ENCODE measurements at regions not wholly inside any gene's neighbourhood (a gene's known extent, or its start where the extent isn't known, plus 50 kb on each side); places are given as distances from the start of the nearest gene placed in this dataset.

GRCh38 chr11:96681019-96681716, 291.4 kb downstream of the JRKL start:
- Mint-ChIP-seq H3K4me1 (ENCODE audit: low read depth) (no peaks in the 10 kb centered on the region), H3K27ac (no peak overlapping the region), H3K27me3 (no peaks in the 10 kb centered on the region), H3K9me3 (no peaks in the 10 kb centered on the region), H3K4me3 (no peak overlapping the region), H3K36me3 (no peaks in the 10 kb centered on the region)
- no peak for DNase-seq
- ChIA-PET POLR2A (no interaction called here), CTCF (no interaction called here)
- intact Hi-C loops (cut with micrococcal nuclease), result no loop called here

- H3K4me1 Mint-ChIP-seq (ENCODE audit: low read depth), result no peaks in the 10 kb centered on the region
- CTCF ChIA-PET, result no interaction called here
Measured at GRCh38 chr11:96694338-96694737, 304.5 kb downstream of the JRKL start.

GRCh38 chr11:96696731-96697130, 306.9 kb downstream of the JRKL start:
- no peaks in the 10 kb centered on the region for H3K4me1 Mint-ChIP-seq (ENCODE audit: low read depth)
- H3K27me3 Mint-ChIP-seq, result no peaks in the 10 kb centered on the region
- H3K36me3 Mint-ChIP-seq, result no peaks in the 10 kb centered on the region
- H3K27ac Mint-ChIP-seq, result no peak overlapping the region
- no peaks in the 10 kb centered on the region for H3K9me3 Mint-ChIP-seq
- intact Hi-C loops (cut with micrococcal nuclease), result no loop called here
- ChIA-PET POLR2A (no interaction called here), CTCF (no interaction called here)
- no peak overlapping the region for H3K4me3 Mint-ChIP-seq
- DNase-seq, result no peak

More at GRCh38 chr11:96694338-96694737, 304.5 kb downstream of the JRKL start:
- Mint-ChIP-seq H3K4me3 (no peak overlapping the region), H3K9me3 (no peaks in the 10 kb centered on the region), H3K36me3 (no peaks in the 10 kb centered on the region), H3K27me3 (no peaks in the 10 kb centered on the region), H3K27ac (no peak overlapping the region)
- intact Hi-C loops (cut with micrococcal nuclease), result no loop called here
- POLR2A ChIA-PET, result no interaction called here
- DNase-seq, result no peak

GRCh38 chr11:96697466-96697865, 307.7 kb downstream of the JRKL start:
- intact Hi-C loops (cut with micrococcal nuclease), result no loop called here
- ChIA-PET POLR2A (no interaction called here), CTCF (no interaction called here)
- Mint-ChIP-seq H3K27me3 (no peaks in the 10 kb centered on the region), H3K9me3 (no peaks in the 10 kb centered on the region), H3K4me1 (ENCODE audit: low read depth) (no peaks in the 10 kb centered on the region), H3K4me3 (no peak overlapping the region), H3K27ac (no peak overlapping the region), H3K36me3 (no peaks in the 10 kb centered on the region)
- DNase-seq, result no peak

- Mint-ChIP-seq H3K4me1 (ENCODE audit: low read depth) (no peaks in the 10 kb centered on the region), H3K27me3 (no peaks in the 10 kb centered on the region), H3K36me3 (no peaks in the 10 kb centered on the region), H3K4me3 (no peak overlapping the region), H3K27ac (no peak overlapping the region), H3K9me3 (no peaks in the 10 kb centered on the region)
- no peak for DNase-seq
- ChIA-PET CTCF (no interaction called here), POLR2A (no interaction called here)
- intact Hi-C loops (cut with micrococcal nuclease), result no loop called here
Measured at GRCh38 chr11:96704847-96705246, 315.0 kb downstream of the JRKL start.

- Mint-ChIP-seq H3K27me3 (no peaks in the 10 kb centered on the region), H3K9me3 (no peaks in the 10 kb centered on the region), H3K4me1 (ENCODE audit: low read depth) (no peaks in the 10 kb centered on the region), H3K4me3 (no peak overlapping the region), H3K27ac (no peak overlapping the region), H3K36me3 (no peaks in the 10 kb centered on the region)
- ChIA-PET POLR2A (no interaction called here), CTCF (no interaction called here)
- no peak for DNase-seq
- intact Hi-C loops (cut with micrococcal nuclease), result no loop called here
Measured at GRCh38 chr11:96706761-96707160, 316.9 kb downstream of the JRKL start.

- Mint-ChIP-seq H3K27ac (no peak overlapping the region), H3K4me3 (no peak overlapping the region), H3K27me3 (no peaks in the 10 kb centered on the region), H3K9me3 (no peaks in the 10 kb centered on the region), H3K36me3 (no peaks in the 10 kb centered on the region), H3K4me1 (ENCODE audit: low read depth) (no peaks in the 10 kb centered on the region)
- ChIA-PET POLR2A (no interaction called here), CTCF (no interaction called here)
- DNase-seq, result no peak
- intact Hi-C loops (cut with micrococcal nuclease), result no loop called here
Measured at GRCh38 chr11:96707273-96707672, 317.5 kb downstream of the JRKL start.

- DNase-seq, result no peak
- POLR2A ChIA-PET, result no interaction called here
- Mint-ChIP-seq H3K4me3 (no peak overlapping the region), H3K27me3 (no peaks in the 10 kb centered on the region), H3K9me3 (no peaks in the 10 kb centered on the region), H3K36me3 (no peaks in the 10 kb centered on the region), H3K4me1 (ENCODE audit: low read depth) (no peaks in the 10 kb centered on the region), H3K27ac (no peak overlapping the region)
- CTCF ChIA-PET, result no interaction called here
- intact Hi-C loops (cut with micrococcal nuclease), result no loop called here
Measured at GRCh38 chr11:96708219-96708878, 318.5 kb downstream of the JRKL start.

- CTCF ChIA-PET, result no interaction called here
- intact Hi-C loops (cut with micrococcal nuclease), result no loop called here
- H3K36me3 Mint-ChIP-seq, result no peaks in the 10 kb centered on the region
- H3K9me3 Mint-ChIP-seq, result no peaks in the 10 kb centered on the region
- H3K4me1 Mint-ChIP-seq (ENCODE audit: low read depth), result no peaks in the 10 kb centered on the region
- H3K27me3 Mint-ChIP-seq, result no peaks in the 10 kb centered on the region
- H3K27ac Mint-ChIP-seq, result no peak overlapping the region
- no peak for DNase-seq
- no peak overlapping the region for H3K4me3 Mint-ChIP-seq
- POLR2A ChIA-PET, result no interaction called here
Measured at GRCh38 chr11:96713301-96713700, 323.5 kb downstream of the JRKL start.

- Mint-ChIP-seq H3K4me1 (ENCODE audit: low read depth) (no peaks in the 10 kb centered on the region), H3K9me3 (no peaks in the 10 kb centered on the region), H3K27ac (no peak overlapping the region), H3K4me3 (no peak overlapping the region), H3K27me3 (no peaks in the 10 kb centered on the region), H3K36me3 (no peaks in the 10 kb centered on the region)
- DNase-seq, result no peak
- POLR2A ChIA-PET, result no interaction called here
- CTCF ChIA-PET, result no interaction called here
- intact Hi-C loops (cut with micrococcal nuclease), result no loop called here
Measured at GRCh38 chr11:96714689-96715088, 324.9 kb downstream of the JRKL start.

GRCh38 chr11:96715208-96715607, 325.4 kb downstream of the JRKL start:
- intact Hi-C loops (cut with micrococcal nuclease), result no loop called here
- H3K4me3 Mint-ChIP-seq, result no peak overlapping the region
- DNase-seq, result no peak
- H3K36me3 Mint-ChIP-seq, result no peaks in the 10 kb centered on the region
- no peaks in the 10 kb centered on the region for H3K27me3 Mint-ChIP-seq
- no peaks in the 10 kb centered on the region for H3K4me1 Mint-ChIP-seq (ENCODE audit: low read depth)
- POLR2A ChIA-PET, result no interaction called here
- H3K9me3 Mint-ChIP-seq, result no peaks in the 10 kb centered on the region
- CTCF ChIA-PET, result no interaction called here
- H3K27ac Mint-ChIP-seq, result no peak overlapping the region

- H3K9me3 Mint-ChIP-seq, result peaks cover under 1% of the 10 kb centered on the region
- no peaks in the 10 kb centered on the region for H3K36me3 Mint-ChIP-seq
- H3K4me1 Mint-ChIP-seq (ENCODE audit: low read depth), result no peaks in the 10 kb centered on the region
- no peak for DNase-seq
- H3K27me3 Mint-ChIP-seq, result no peaks in the 10 kb centered on the region
- CTCF ChIA-PET, result no interaction called here
- intact Hi-C loops (cut with micrococcal nuclease), result no loop called here
- POLR2A ChIA-PET, result no interaction called here
- no peak overlapping the region for H3K27ac Mint-ChIP-seq
- no peak overlapping the region for H3K4me3 Mint-ChIP-seq
Measured at GRCh38 chr11:96736601-96737000, 346.8 kb downstream of the JRKL start.

GRCh38 chr11:96738311-96738710, 348.5 kb downstream of the JRKL start:
- intact Hi-C loops (cut with micrococcal nuclease), result no loop called here
- Mint-ChIP-seq H3K9me3 (peaks cover 3% of the 10 kb centered on the region), H3K27me3 (no peaks in the 10 kb centered on the region), H3K36me3 (no peaks in the 10 kb centered on the region), H3K27ac (no peak overlapping the region), H3K4me3 (no peak overlapping the region), H3K4me1 (ENCODE audit: low read depth) (no peaks in the 10 kb centered on the region)
- DNase-seq, result no peak
- ChIA-PET CTCF (no interaction called here), POLR2A (no interaction called here)

Measured in activated CD4-positive, alpha-beta memory T cell treated with anti-CD3 and anti-CD28 coated beads for 36 hours (primary cell).